ENCODE measurements at regions not wholly inside any gene's neighbourhood (a gene's known extent, or its start where the extent isn't known, plus 50 kb on each side); places are given as distances from the start of the nearest gene placed in this dataset.
A peak's percentile ranks its signal among the peaks of the same experiment; 100 is the strongest.

- H3K4me3 ChIP-seq (ENCODE audit: low read length) = no peak overlapping the region
- no peak overlapping the region for H3K27ac ChIP-seq (ENCODE audit: low read length)
- no peak overlapping the region for H3K4me2 ChIP-seq (ENCODE audit: low read length)
- CTCF ChIA-PET = no interaction called here
- no peak overlapping the region for H2AFZ ChIP-seq (ENCODE audit: low read length)
- peaks cover 98% of the 10 kb centered on the region for H3K27me3 ChIP-seq (ENCODE audit: low read length)
- intact Hi-C loops (cut with micrococcal nuclease) = no loop called here
- H4K20me1 ChIP-seq (ENCODE audit: low read length) = no peaks in the 10 kb centered on the region
- DNase-seq (peak; percentile 33), ATAC-seq (peak; percentile 43)
- H3K9me3 ChIP-seq (ENCODE audit: low read length) = no peaks in the 10 kb centered on the region
- H3F3A ChIP-seq (ENCODE audit: low read length, unreplicated experiment) = no peaks in the 10 kb centered on the region
- TF ChIP-seq CTCF (conservative IDR thresholded peaks at IDR 0.05; ENCODE audit: low read depth, low read length) (no peak), EZH2phosphoT487 (IDR thresholded peaks at IDR 0.05; ENCODE audit: borderline replicate concordance, low read length) (no peak), EZH2 (IDR thresholded peaks at IDR 0.05; ENCODE audit: low read length, unreplicated experiment) (no peak)
- no TSS peak for BruUV-seq (replicated peaks)
- H3K9ac ChIP-seq (ENCODE audit: low read length) = no peak overlapping the region
- POLR2A ChIA-PET (ENCODE audit: unreplicated experiment) = interaction anchor here (0.6 kb wide), 1 partner anchor 13 kb away, joined by 4 read pairs; no protein-coding TSS in a partner anchor
- H3K36me3 ChIP-seq (ENCODE audit: low read depth, low read length) = no peaks in the 10 kb centered on the region
- no peaks in the 10 kb centered on the region for H3K4me1 ChIP-seq (ENCODE audit: insufficient read depth, low read length)
- H3K9me2 ChIP-seq (replicated peaks; ENCODE audit: low read length) = no peaks in the 10 kb centered on the region
- no peaks in the 10 kb centered on the region for H3K79me2 ChIP-seq (ENCODE audit: low read length)
Measured at GRCh38 chr17:79420318-79421243, 190.3 kb downstream of the RBFOX3 start.

GRCh38 chr17:79417476-79417988, 193.3 kb downstream of the RBFOX3 start:
- BruUV-seq (replicated peaks) = no TSS peak
- Histone ChIP-seq H3K9me2 (replicated peaks; ENCODE audit: low read length) (no peaks in the 10 kb centered on the region), H3K27ac (ENCODE audit: low read length) (no peak overlapping the region), H4K20me1 (ENCODE audit: low read length) (no peaks in the 10 kb centered on the region), H3K9ac (ENCODE audit: low read length) (no peak overlapping the region), H3K27me3 (ENCODE audit: low read length) (peaks cover 97% of the 10 kb centered on the region), H3K9me3 (ENCODE audit: low read length) (no peaks in the 10 kb centered on the region), H3K4me1 (ENCODE audit: insufficient read depth, low read length) (no peaks in the 10 kb centered on the region), H3K36me3 (ENCODE audit: low read depth, low read length) (no peaks in the 10 kb centered on the region), H3F3A (ENCODE audit: low read length, unreplicated experiment) (no peaks in the 10 kb centered on the region), H3K4me2 (ENCODE audit: low read length) (no peak overlapping the region), H3K79me2 (ENCODE audit: low read length) (no peaks in the 10 kb centered on the region), H3K4me3 (ENCODE audit: low read length) (no peak overlapping the region), H2AFZ (ENCODE audit: low read length) (no peak overlapping the region)
- ChIA-PET POLR2A (ENCODE audit: unreplicated experiment) (no interaction called here), CTCF (no interaction called here)
- ATAC-seq (no peak), DNase-seq (no peak)
- TF ChIP-seq EZH2 (IDR thresholded peaks at IDR 0.05; ENCODE audit: low read length, unreplicated experiment) = no peak
- TF ChIP-seq EZH2phosphoT487 (IDR thresholded peaks at IDR 0.05; ENCODE audit: borderline replicate concordance, low read length) = no peak
- TF ChIP-seq CTCF (conservative IDR thresholded peaks at IDR 0.05; ENCODE audit: low read depth, low read length) = no peak
- intact Hi-C loops (cut with micrococcal nuclease) = no loop called here

GRCh38 chr17:79415909-79416308, 194.9 kb downstream of the RBFOX3 start:
- Histone ChIP-seq H3K4me3 (ENCODE audit: low read length) (no peak overlapping the region), H3K9me3 (ENCODE audit: low read length) (no peaks in the 10 kb centered on the region), H3K36me3 (ENCODE audit: low read depth, low read length) (no peaks in the 10 kb centered on the region), H3K9ac (ENCODE audit: low read length) (no peak overlapping the region), H3K27ac (ENCODE audit: low read length) (no peak overlapping the region), H3F3A (ENCODE audit: low read length, unreplicated experiment) (no peaks in the 10 kb centered on the region), H4K20me1 (ENCODE audit: low read length) (no peaks in the 10 kb centered on the region; the same call in 1 of the 2 replicates), H3K27me3 (ENCODE audit: low read length) (peaks cover 99% of the 10 kb centered on the region), H3K4me2 (ENCODE audit: low read length) (no peak overlapping the region), H2AFZ (ENCODE audit: low read length) (no peak overlapping the region), H3K4me1 (ENCODE audit: insufficient read depth, low read length) (no peaks in the 10 kb centered on the region), H3K9me2 (replicated peaks; ENCODE audit: low read length) (no peaks in the 10 kb centered on the region), H3K79me2 (ENCODE audit: low read length) (no peaks in the 10 kb centered on the region)
- ChIA-PET CTCF (no interaction called here), POLR2A (ENCODE audit: unreplicated experiment) (no interaction called here)
- DNase-seq (no peak), ATAC-seq (no peak)
- intact Hi-C loops (cut with micrococcal nuclease) = no loop called here
- no TSS peak for BruUV-seq (replicated peaks)
- TF ChIP-seq EZH2phosphoT487 (IDR thresholded peaks at IDR 0.05; ENCODE audit: borderline replicate concordance, low read length) = no peak
- TF ChIP-seq CTCF (conservative IDR thresholded peaks at IDR 0.05; ENCODE audit: low read depth, low read length) = no peak
- no peak for TF ChIP-seq EZH2 (IDR thresholded peaks at IDR 0.05; ENCODE audit: low read length, unreplicated experiment)
